DND-41 (cell line): ENCODE measurements at regions not wholly inside any gene's neighbourhood (a gene's known extent, or its start where the extent isn't known, plus 50 kb on each side); places are given as distances from the start of the nearest gene placed in this dataset.

ENCODE experiments used
- CTCF ChIP-seq: IDR thresholded peaks from 2 replicates; pipeline ENCODE4 v1.5.1; 2012; ENCODE audit warnings: borderline replicate concordance, low read length, moderate library complexity, mild to moderate bottlenecking; ENCODE audit not compliant: poor library complexity, severe bottlenecking; ENCODE audit errors: extremely low read depth
- EZH2 ChIP-seq: IDR thresholded peaks from 3 replicates; pipeline ENCODE4 v1.6.1; 2012; ENCODE audit warnings: borderline replicate concordance, low read depth, mild to moderate bottlenecking, moderate library complexity, low read length, inconsistent platforms; ENCODE audit not compliant: severe bottlenecking

GRCh38 chr15:25053000-25053815, 98.4 kb downstream of the SNRPN start:
- no peak for TF ChIP-seq CTCF
- no peak for TF ChIP-seq EZH2
